HepG2 (cell line): ENCODE measurements at regions not wholly inside any gene's neighbourhood (a gene's known extent, or its start where the extent isn't known, plus 50 kb on each side); places are given as distances from the start of the nearest gene placed in this dataset.

ENCODE experiments used
- ATF7-NPFF ChIP-seq: sonication (generic); formaldehyde crosslinking; IDR thresholded peaks from 2 replicates; pipeline ENCODE4 v1.8.1; 2023; ENCODE audit warnings: mild to moderate bottlenecking, low read depth, missing genetic modification reagents, moderate library complexity
- BRCA1 ChIP-seq: sonication (generic); formaldehyde crosslinking; IDR thresholded peaks from 2 replicates; pipeline ENCODE4 v1.4.0; 2020; ENCODE audit warnings: missing genetic modification reagents
- DNMT1 ChIP-seq: sonication (generic); formaldehyde crosslinking; IDR thresholded peaks from 2 replicates; pipeline ENCODE4 v1.5.1; 2020; ENCODE audit warnings: mild to moderate bottlenecking, missing genetic modification reagents
- EHMT2 ChIP-seq: fragments of 200-600 bp; sonication (generic); IDR thresholded peaks from 2 replicates; pipeline ENCODE4 v1.7.0; 2017; ENCODE audit warnings: antibody characterized with exemption, low read depth, low read length, borderline replicate concordance
- FOXA3 ChIP-seq: IDR thresholded peaks from 2 replicates; pipeline ENCODE4 v1.6.1; 2016; ENCODE audit warnings: missing genetic modification reagents, missing compliant biosample characterization
- FOXO1 ChIP-seq: sonication (generic); formaldehyde crosslinking; IDR thresholded peaks from 2 replicates; pipeline ENCODE4 v1.4.0; 2020; ENCODE audit warnings: missing genetic modification reagents
- GABPA ChIP-seq, 2 experiments: IDR thresholded peaks; 2 replicates each; pipeline ENCODE4 v1.6.1; 2011 to 2016; ENCODE audit warnings: low read depth in 2 of 2, low read length in 1 of 2, missing biosample characterization in 1 of 2, missing genetic modification characterization in 1 of 2
- HNF1A ChIP-seq, 2 experiments: sonication (generic) in 1 of 2; formaldehyde crosslinking in 1 of 2; IDR thresholded peaks; 2 replicates each; pipeline versions ENCODE4 v1.4.0 to v1.6.1; 2016 to 2020; ENCODE audit warnings: borderline replicate concordance in 1 of 2, low read depth in 1 of 2, mild to moderate bottlenecking in 1 of 2, missing genetic modification reagents in 1 of 2
- IRX3 ChIP-seq: sonication (generic); formaldehyde crosslinking; IDR thresholded peaks from 2 replicates; pipeline ENCODE4 v1.8.1; 2023; ENCODE audit warnings: mild to moderate bottlenecking, low read depth, missing genetic modification reagents, borderline replicate concordance
- MAFG ChIP-seq: sonication (generic); formaldehyde crosslinking; IDR thresholded peaks from 2 replicates; pipeline ENCODE4 v1.5.1; 2020; ENCODE audit warnings: mild to moderate bottlenecking, missing genetic modification reagents
- MED1 ChIP-seq: sonication (generic); formaldehyde crosslinking; IDR thresholded peaks from 2 replicates; pipeline ENCODE4 v1.4.0; 2020; ENCODE audit warnings: missing genetic modification reagents
- SMC3 ChIP-seq: IDR thresholded peaks from 2 replicates; pipeline ENCODE4 v1.6.1; 2011; ENCODE audit warnings: low read length, improper control_type of control experiment
- SOX6 ChIP-seq, 2 experiments: fragments of 450-650 bp in 1 of 2; sonication (generic) in 1 of 2; formaldehyde crosslinking in 1 of 2; IDR thresholded peaks; 2 replicates each; pipeline versions ENCODE4 v1.4.0 to v1.6.1; 2017 to 2020; ENCODE audit warnings: antibody characterized with exemption in 1 of 2, mild to moderate bottlenecking in 1 of 2, missing genetic modification reagents in 1 of 2
- SP140L ChIP-seq: sonication (generic); formaldehyde crosslinking; IDR thresholded peaks from 2 replicates; pipeline ENCODE4 v1.4.0; 2020; ENCODE audit warnings: missing genetic modification reagents, borderline replicate concordance
- ZBTB20 ChIP-seq: sonication (generic); formaldehyde crosslinking; IDR thresholded peaks from 2 replicates; pipeline ENCODE4 v1.8.1; 2023; ENCODE audit warnings: missing genetic modification reagents, low read depth, mild to moderate bottlenecking, borderline replicate concordance
- ZBTB38 ChIP-seq: sonication (generic); formaldehyde crosslinking; IDR thresholded peaks from 2 replicates; pipeline ENCODE4 v1.5.1; 2020; ENCODE audit warnings: mild to moderate bottlenecking, missing genetic modification reagents
- ZBTB8A ChIP-seq: sonication (generic); formaldehyde crosslinking; IDR thresholded peaks from 2 replicates; pipeline ENCODE4 v1.4.0; 2020; ENCODE audit warnings: mild to moderate bottlenecking, low read depth, missing genetic modification reagents, borderline replicate concordance
- ZNF292 ChIP-seq: sonication (generic); formaldehyde crosslinking; IDR thresholded peaks from 2 replicates; pipeline ENCODE4 v1.8.1; 2022; ENCODE audit warnings: mild to moderate bottlenecking, low read depth, missing genetic modification reagents, borderline replicate concordance
- ZNF616 ChIP-seq: sonication (generic); formaldehyde crosslinking; IDR thresholded peaks from 2 replicates; pipeline ENCODE4 v1.5.0; 2020; ENCODE audit warnings: low read depth, mild to moderate bottlenecking, missing genetic modification reagents
- ZNF83 ChIP-seq: sonication (generic); formaldehyde crosslinking; IDR thresholded peaks from 2 replicates; pipeline ENCODE4 v1.4.0; 2020; ENCODE audit warnings: missing genetic modification reagents, mild to moderate bottlenecking, borderline replicate concordance
- ZSCAN31 ChIP-seq: sonication (generic); formaldehyde crosslinking; IDR thresholded peaks from 2 replicates; pipeline ENCODE4 v1.5.0; 2020; ENCODE audit warnings: low read depth, mild to moderate bottlenecking, missing genetic modification reagents
- TF ChIP-seq, protein P1 (sequence below): sonication (generic); formaldehyde crosslinking; IDR thresholded peaks from 2 replicates; pipeline ENCODE4 v1.5.1; 2020; ENCODE audit warnings: mild to moderate bottlenecking, moderate library complexity, missing genetic modification reagents

DNA sequence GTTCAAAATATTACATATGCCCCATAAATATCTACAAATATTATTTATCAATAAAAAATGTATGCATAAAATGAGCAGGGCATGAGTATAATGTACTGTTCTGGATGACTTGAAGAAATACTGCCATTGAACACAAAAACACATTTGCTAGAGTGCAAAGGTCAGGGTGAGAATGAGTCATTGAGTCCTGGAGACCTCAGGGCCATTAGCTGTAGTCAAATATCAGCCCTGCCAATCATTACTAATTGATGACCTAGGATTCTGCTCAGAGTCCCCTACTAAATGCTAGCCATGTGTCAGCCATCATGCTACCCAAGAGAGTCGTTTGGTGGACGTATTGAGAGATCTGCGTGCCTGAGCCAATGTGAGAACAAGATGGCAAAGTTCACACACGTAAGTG lies 80.3 kb upstream of the FAM169A start (continued):
- 0 out of 2 replicates have a peak, but pooled peaks have one; percentile 35 for TF ChIP-seq ZBTB38
- no peak for TF ChIP-seq GABPA (IDR thresholded peaks at IDR 0.05; ENCODE audit: low read depth, low read length)
- no peak for TF ChIP-seq GABPA (CRISPR knock-in tag; IDR thresholded peaks at IDR 0.05; ENCODE audit: low read depth)
- no peak for TF ChIP-seq ZNF616
- no peak for TF ChIP-seq ZBTB8A (CRISPR knock-in tag)
- peak; percentile 66 for TF ChIP-seq MED1 (CRISPR knock-in tag)
- TF ChIP-seq SOX6 (IDR thresholded peaks at IDR 0.05), result no peak
- peak; percentile 14; the same call in 1 of the 2 replicates for TF ChIP-seq SOX6 (CRISPR knock-in tag; IDR thresholded peaks at IDR 0.05)
- no peak for TF ChIP-seq MAFG (CRISPR knock-in tag)
- TF ChIP-seq FOXO1 (CRISPR knock-in tag), result peak; percentile 45; the same call in 1 of the 2 replicates
- TF ChIP-seq ZSCAN31 (CRISPR knock-in tag), result no peak
- no peak for TF ChIP-seq SMC3
- TF ChIP-seq FOXA3 (CRISPR knock-in tag), result peak; percentile 56
- TF ChIP-seq ATF7-NPFF (CRISPR knock-in tag), result no peak
- TF ChIP-seq EHMT2, result peak; percentile 78; the same call in 1 of the 2 replicates
- no peak for TF ChIP-seq DNMT1 (CRISPR knock-in tag)
- TF ChIP-seq SP140L, result no peak
- no peak for TF ChIP-seq ZNF83 (CRISPR knock-in tag)
- TF ChIP-seq ZNF292 (CRISPR knock-in tag), result no peak
- TF ChIP-seq, protein P1, sequence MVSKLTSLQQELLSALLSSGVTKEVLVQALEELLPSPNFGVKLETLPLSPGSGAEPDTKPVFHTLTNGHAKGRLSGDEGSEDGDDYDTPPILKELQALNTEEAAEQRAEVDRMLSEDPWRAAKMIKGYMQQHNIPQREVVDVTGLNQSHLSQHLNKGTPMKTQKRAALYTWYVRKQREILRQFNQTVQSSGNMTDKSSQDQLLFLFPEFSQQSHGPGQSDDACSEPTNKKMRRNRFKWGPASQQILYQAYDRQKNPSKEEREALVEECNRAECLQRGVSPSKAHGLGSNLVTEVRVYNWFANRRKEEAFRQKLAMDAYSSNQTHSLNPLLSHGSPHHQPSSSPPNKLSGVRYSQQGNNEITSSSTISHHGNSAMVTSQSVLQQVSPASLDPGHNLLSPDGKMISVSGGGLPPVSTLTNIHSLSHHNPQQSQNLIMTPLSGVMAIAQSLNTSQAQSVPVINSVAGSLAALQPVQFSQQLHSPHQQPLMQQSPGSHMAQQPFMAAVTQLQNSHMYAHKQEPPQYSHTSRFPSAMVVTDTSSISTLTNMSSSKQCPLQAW (CRISPR knock-in tag), result peak; percentile 29; the same call in 1 of the 2 replicates
- 0 out of 2 replicates have a peak, but pooled peaks have one; percentile 44 for TF ChIP-seq ZBTB20 (CRISPR knock-in tag)
- no peak for TF ChIP-seq BRCA1 (CRISPR knock-in tag)
- TF ChIP-seq IRX3 (CRISPR knock-in tag), result no peak
- TF ChIP-seq HNF1A (IDR thresholded peaks at IDR 0.05; ENCODE audit: low read depth), result peak; percentile 8; the same call in 1 of the 2 replicates
- TF ChIP-seq HNF1A (CRISPR knock-in tag; IDR thresholded peaks at IDR 0.05; ENCODE audit: borderline replicate concordance), result no peak
